HL-60 (cell line): ENCODE measurements at regions not wholly inside any gene's neighbourhood (a gene's known extent, or its start where the extent isn't known, plus 50 kb on each side); places are given as distances from the start of the nearest gene placed in this dataset.

Source experiments
- POLR2AphosphoS5 ChIP-seq: IDR thresholded peaks from 2 replicates; pipeline ENCODE4 v1.6.1; 2012; ENCODE audit warnings: low read depth
- SPI1 ChIP-seq: IDR thresholded peaks from 2 replicates; pipeline ENCODE4 v1.6.1; 2012; ENCODE audit warnings: low read depth, mild to moderate bottlenecking, borderline replicate concordance
- TF ChIP-seq, protein P1 (sequence below): IDR thresholded peaks from one replicate; pipeline ENCODE4 v1.5.1; 2011; ENCODE audit warnings: low read length, control low read depth, inconsistent platforms; ENCODE audit not compliant: insufficient read depth
- TF ChIP-seq, protein P2 (sequence below): IDR thresholded peaks from 2 replicates; pipeline ENCODE4 v1.6.1; 2012; ENCODE audit warnings: low read depth; ENCODE audit not compliant: insufficient replicate concordance

DNA sequence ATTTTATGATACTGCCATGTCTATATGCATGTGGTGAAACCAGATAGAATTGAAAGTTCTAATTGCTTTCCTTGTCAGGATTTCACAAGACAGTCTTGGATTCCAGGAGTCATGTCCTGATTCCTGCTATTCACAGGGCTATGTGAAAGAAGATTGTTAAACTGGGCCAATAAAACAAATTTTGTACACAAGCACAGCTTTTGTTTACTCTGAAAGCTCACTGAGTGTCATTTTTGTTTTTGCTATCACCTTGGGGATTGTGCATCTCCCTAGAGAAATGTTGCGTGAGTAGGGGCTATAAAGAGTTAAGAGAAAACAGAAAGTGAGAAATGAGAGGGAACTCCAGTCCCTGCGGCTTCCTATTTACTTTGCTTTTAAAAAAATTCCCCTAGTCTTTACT is 627.5 kb downstream of the PKHD1 start:
- TF ChIP-seq, protein P1, sequence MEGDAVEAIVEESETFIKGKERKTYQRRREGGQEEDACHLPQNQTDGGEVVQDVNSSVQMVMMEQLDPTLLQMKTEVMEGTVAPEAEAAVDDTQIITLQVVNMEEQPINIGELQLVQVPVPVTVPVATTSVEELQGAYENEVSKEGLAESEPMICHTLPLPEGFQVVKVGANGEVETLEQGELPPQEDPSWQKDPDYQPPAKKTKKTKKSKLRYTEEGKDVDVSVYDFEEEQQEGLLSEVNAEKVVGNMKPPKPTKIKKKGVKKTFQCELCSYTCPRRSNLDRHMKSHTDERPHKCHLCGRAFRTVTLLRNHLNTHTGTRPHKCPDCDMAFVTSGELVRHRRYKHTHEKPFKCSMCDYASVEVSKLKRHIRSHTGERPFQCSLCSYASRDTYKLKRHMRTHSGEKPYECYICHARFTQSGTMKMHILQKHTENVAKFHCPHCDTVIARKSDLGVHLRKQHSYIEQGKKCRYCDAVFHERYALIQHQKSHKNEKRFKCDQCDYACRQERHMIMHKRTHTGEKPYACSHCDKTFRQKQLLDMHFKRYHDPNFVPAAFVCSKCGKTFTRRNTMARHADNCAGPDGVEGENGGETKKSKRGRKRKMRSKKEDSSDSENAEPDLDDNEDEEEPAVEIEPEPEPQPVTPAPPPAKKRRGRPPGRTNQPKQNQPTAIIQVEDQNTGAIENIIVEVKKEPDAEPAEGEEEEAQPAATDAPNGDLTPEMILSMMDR = no peak
- TF ChIP-seq, protein P2, sequence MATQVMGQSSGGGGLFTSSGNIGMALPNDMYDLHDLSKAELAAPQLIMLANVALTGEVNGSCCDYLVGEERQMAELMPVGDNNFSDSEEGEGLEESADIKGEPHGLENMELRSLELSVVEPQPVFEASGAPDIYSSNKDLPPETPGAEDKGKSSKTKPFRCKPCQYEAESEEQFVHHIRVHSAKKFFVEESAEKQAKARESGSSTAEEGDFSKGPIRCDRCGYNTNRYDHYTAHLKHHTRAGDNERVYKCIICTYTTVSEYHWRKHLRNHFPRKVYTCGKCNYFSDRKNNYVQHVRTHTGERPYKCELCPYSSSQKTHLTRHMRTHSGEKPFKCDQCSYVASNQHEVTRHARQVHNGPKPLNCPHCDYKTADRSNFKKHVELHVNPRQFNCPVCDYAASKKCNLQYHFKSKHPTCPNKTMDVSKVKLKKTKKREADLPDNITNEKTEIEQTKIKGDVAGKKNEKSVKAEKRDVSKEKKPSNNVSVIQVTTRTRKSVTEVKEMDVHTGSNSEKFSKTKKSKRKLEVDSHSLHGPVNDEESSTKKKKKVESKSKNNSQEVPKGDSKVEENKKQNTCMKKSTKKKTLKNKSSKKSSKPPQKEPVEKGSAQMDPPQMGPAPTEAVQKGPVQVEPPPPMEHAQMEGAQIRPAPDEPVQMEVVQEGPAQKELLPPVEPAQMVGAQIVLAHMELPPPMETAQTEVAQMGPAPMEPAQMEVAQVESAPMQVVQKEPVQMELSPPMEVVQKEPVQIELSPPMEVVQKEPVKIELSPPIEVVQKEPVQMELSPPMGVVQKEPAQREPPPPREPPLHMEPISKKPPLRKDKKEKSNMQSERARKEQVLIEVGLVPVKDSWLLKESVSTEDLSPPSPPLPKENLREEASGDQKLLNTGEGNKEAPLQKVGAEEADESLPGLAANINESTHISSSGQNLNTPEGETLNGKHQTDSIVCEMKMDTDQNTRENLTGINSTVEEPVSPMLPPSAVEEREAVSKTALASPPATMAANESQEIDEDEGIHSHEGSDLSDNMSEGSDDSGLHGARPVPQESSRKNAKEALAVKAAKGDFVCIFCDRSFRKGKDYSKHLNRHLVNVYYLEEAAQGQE = no peak
- TF ChIP-seq POLR2AphosphoS5 (no peak), SPI1 (no peak)
